Omental fat pad (tissue), 3 donors: ENCODE measurements at regions not wholly inside any gene's neighbourhood (a gene's known extent, or its start where the extent isn't known, plus 50 kb on each side); places are given as distances from the start of the nearest gene placed in this dataset.

Source experiments
- ATAC-seq: fragments of 150-250 bp; one replicate; pipeline ENCODE4 v1.9.1; 2016; ENCODE audit warnings: mild to moderate bottlenecking, moderate library complexity; ENCODE audit not compliant: low FRiP score
- DNase-seq: peaks from one replicate; pipeline ENCODE4 v3.0.0-alpha.2; 2019; ENCODE audit warnings: low spot score
- CTCF ChIP-seq, 3 donors: fragments of 450-650 bp; IDR thresholded peaks; one replicate each; pipeline ENCODE4 v1.5.1; 2016 to 2017; ENCODE audit warnings: antibody characterized with exemption in 3 of 3, mild to moderate bottlenecking in 3 of 3, moderate library complexity in 2 of 3

GRCh38 chr12:127106697-127107096 lies 1160.3 kb upstream of the TMEM132C start:
- no peak for TF ChIP-seq CTCF (IDR thresholded peaks at IDR 0.05)
- DNase-seq (no peak), ATAC-seq (no peak)

GRCh38 chr12:127107744-127108143 lies 1159.2 kb upstream of the TMEM132C start:
- no peak for TF ChIP-seq CTCF (IDR thresholded peaks at IDR 0.05)
- DNase-seq (no peak), ATAC-seq (no peak)

GRCh38 chr12:127108360-127109215 lies 1158.4 kb upstream of the TMEM132C start:
- TF ChIP-seq CTCF (IDR thresholded peaks at IDR 0.05), result no peak
- no peak for ATAC-seq
- DNase-seq, result peak; percentile 64

GRCh38 chr12:127113945-127114344 lies 1153.0 kb upstream of the TMEM132C start:
- no peak for TF ChIP-seq CTCF (IDR thresholded peaks at IDR 0.05)
- ATAC-seq (no peak), DNase-seq (no peak)

DNA sequence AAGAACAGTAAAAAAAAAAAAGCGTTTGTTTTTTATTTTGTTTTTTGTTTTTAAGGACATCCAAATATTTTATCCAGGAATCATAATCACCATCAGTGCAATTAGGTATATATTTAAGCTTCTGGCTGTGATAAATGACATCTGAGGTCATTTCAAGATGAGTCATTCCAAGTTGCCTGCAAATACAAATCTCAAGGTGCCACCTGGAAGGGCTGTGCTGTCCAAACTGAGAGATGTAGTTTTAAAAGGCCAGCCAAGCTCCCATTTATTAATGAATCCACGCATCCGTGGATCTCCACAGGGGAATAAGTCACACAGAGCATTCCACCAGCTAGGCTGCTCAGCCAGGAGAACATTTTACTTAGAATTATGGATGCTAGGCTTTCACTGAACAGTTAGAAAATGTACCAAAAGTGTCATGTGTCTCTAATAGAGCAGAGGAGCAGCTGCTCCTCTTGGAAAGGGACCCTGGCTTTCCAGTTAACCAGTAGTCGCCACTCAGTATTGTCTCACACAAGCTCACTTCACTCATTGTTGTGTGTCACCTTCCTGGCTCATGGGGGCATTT lies 1151.4 kb upstream of the TMEM132C start:
- ATAC-seq, result no peak
- DNase-seq, result no peak
- no peak for TF ChIP-seq CTCF (IDR thresholded peaks at IDR 0.05)

GRCh38 chr12:127118251-127118650 lies 1148.7 kb upstream of the TMEM132C start:
- ATAC-seq (no peak), DNase-seq (no peak)
- no peak for TF ChIP-seq CTCF (IDR thresholded peaks at IDR 0.05)
